MCF 10A (cell line): ENCODE measurements at regions not wholly inside any gene's neighbourhood (a gene's known extent, or its start where the extent isn't known, plus 50 kb on each side); places are given as distances from the start of the nearest gene placed in this dataset.

ENCODE experiments used
- BruUV-seq: library from RNA; stranded (reverse); fragments of 400-500 nt; replicated peaks from 2 replicates; lab custom pipeline; 2021; lab: Mats Ljungman, UMichigan
- CTCF ChIA-PET: fragments of 300-600 bp; sonication (Branson Sonifier 250); formaldehyde crosslinking; extraction: SDS; loops from one replicate; lab custom pipeline; 2021; ENCODE audit warnings: antibody characterized with exemption, inconsistent platforms; lab: Yijun Ruan, JAX
- POLR2A ChIA-PET: fragments of 300-600, 350-650 bp; sonication (Branson Sonifier 250); formaldehyde crosslinking; extraction: SDS; loops from one replicate; lab custom pipeline; 2020; ENCODE audit warnings: antibody characterized with exemption, inconsistent platforms; lab: Yijun Ruan, JAX
- DNase-seq: peaks from one replicate; pipeline ENCODE4 v3.0.0-alpha.2; 2018; ENCODE audit not compliant: unreplicated experiment
- H3K27ac Mint-ChIP-seq: one replicate; pipeline ENCODE4 v1.8.0; 2022; ENCODE audit warnings: mild to moderate bottlenecking, low read depth, mixed read lengths; ENCODE audit not compliant: unreplicated experiment
- H3K27me3 Mint-ChIP-seq: one replicate; pipeline ENCODE4 v1.8.0; 2022; ENCODE audit warnings: mixed read lengths; ENCODE audit not compliant: insufficient read depth, unreplicated experiment
- H3K36me3 Mint-ChIP-seq: one replicate; pipeline ENCODE4 v1.8.0; 2022; ENCODE audit warnings: mild to moderate bottlenecking, moderate library complexity, mixed read lengths; ENCODE audit not compliant: insufficient read depth, unreplicated experiment
- H3K4me1 Mint-ChIP-seq: one replicate; pipeline ENCODE4 v1.8.0; 2022; ENCODE audit warnings: mixed read lengths; ENCODE audit not compliant: insufficient read depth, unreplicated experiment
- H3K4me3 Mint-ChIP-seq: one replicate; pipeline ENCODE4 v1.8.0; 2022; ENCODE audit warnings: mild to moderate bottlenecking, moderate library complexity, mixed read lengths; ENCODE audit not compliant: unreplicated experiment
- H3K9me3 Mint-ChIP-seq: one replicate; pipeline ENCODE4 v1.8.0; 2022; ENCODE audit warnings: mixed read lengths; ENCODE audit not compliant: unreplicated experiment
- intact Hi-C: fragments of 100-400 bp; cut with micrococcal nuclease; formaldehyde crosslinking; loops from 2 replicates; pipeline ENCODE4 v1.14.1; 2022
- TF ChIP-seq, protein P1 (sequence below): fragments of 200-600 bp; IDR thresholded peaks from one replicate; pipeline ENCODE4 v1.8.0; 2022; ENCODE audit warnings: antibody characterized with exemption, mild to moderate bottlenecking; ENCODE audit not compliant: unreplicated experiment

DNA sequence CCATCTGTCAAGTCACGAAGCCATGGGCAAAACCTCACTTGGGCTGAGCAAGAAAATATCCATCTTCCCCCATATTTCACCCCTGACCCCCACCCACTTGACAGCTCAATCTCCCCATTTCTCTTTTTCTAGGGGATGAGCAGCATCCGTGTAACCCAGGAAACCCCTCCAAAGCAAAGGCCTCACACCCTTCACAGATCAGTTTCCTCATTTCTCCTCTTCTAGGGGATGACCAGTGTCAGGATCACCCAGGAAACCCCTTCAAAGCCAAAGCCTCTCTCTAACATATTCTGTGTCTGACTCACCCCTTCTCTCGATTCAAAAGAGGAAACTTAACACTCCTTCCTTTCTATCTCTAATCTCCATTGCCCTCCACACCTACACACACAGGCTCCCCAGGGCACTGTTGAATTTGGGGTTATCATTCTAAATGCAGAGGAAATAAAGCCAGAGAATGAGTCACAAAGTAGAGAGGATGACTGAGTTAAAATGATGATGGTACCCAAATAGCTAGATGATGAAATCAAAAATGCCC, 439.7 kb downstream of the BUD13 start:
- Mint-ChIP-seq H3K27me3 (no peaks in the 10 kb centered on the region), H3K4me3 (no peak overlapping the region), H3K27ac (no peak overlapping the region), H3K9me3 (peaks cover 27% of the 10 kb centered on the region), H3K36me3 (no peaks in the 10 kb centered on the region), H3K4me1 (no peaks in the 10 kb centered on the region)
- BruUV-seq = no TSS peak
- DNase-seq = no peak
- intact Hi-C loops = no loop called here
- ChIA-PET POLR2A (no interaction called here), CTCF (no interaction called here)
- TF ChIP-seq, protein P1, sequence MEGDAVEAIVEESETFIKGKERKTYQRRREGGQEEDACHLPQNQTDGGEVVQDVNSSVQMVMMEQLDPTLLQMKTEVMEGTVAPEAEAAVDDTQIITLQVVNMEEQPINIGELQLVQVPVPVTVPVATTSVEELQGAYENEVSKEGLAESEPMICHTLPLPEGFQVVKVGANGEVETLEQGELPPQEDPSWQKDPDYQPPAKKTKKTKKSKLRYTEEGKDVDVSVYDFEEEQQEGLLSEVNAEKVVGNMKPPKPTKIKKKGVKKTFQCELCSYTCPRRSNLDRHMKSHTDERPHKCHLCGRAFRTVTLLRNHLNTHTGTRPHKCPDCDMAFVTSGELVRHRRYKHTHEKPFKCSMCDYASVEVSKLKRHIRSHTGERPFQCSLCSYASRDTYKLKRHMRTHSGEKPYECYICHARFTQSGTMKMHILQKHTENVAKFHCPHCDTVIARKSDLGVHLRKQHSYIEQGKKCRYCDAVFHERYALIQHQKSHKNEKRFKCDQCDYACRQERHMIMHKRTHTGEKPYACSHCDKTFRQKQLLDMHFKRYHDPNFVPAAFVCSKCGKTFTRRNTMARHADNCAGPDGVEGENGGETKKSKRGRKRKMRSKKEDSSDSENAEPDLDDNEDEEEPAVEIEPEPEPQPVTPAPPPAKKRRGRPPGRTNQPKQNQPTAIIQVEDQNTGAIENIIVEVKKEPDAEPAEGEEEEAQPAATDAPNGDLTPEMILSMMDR = no peak

DNA sequence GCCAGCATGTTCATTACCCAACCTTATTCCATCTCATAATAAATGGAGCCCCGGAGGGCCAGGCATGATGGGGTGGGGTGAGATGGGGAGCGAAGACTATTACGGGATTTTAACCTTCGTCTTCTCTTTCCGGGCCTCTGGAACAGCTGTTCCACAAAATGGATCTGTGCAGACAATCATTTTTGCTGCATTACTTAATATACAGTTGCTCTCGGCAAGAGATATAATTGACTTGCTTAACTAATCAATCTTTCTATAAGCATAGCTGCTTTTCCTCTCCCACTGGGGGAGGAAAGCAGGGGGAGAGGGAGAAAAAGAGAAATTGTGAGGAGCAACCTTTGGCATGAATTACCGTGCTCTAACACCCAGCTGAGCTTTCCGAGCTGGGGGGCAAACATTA, 440.4 kb downstream of the BUD13 start:
- intact Hi-C loops = no loop called here
- ChIA-PET CTCF (no interaction called here), POLR2A (no interaction called here)
- no peak overlapping the region for H3K4me3 Mint-ChIP-seq
- TF ChIP-seq, protein P1 = no peak
- no peak for DNase-seq
- H3K27me3 Mint-ChIP-seq = no peaks in the 10 kb centered on the region
- no peak overlapping the region for H3K27ac Mint-ChIP-seq
- H3K4me1 Mint-ChIP-seq = no peaks in the 10 kb centered on the region
- BruUV-seq = no TSS peak
- H3K36me3 Mint-ChIP-seq = no peaks in the 10 kb centered on the region
- peaks cover 34% of the 10 kb centered on the region for H3K9me3 Mint-ChIP-seq

DNA sequence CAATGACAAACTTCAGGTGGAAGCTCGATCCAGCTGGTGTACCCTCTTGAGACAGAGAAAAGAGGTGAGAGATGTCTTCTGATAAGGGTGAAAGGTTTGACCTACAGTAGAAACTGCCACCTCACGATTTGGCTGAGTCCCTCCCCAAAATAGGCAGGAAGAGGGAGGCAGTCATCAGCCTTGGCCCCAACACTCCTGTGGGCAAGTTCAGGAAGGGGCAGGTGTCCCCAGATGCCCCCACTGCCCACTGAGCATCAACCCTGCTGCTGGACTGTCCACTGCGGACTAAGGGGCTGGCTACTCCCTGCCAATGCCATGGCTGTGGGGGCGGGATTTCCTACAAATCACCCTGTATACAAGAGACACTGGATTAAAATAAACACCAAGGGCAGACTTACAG, 441.4 kb downstream of the BUD13 start:
- CTCF ChIA-PET = interaction anchor here (0.6 kb wide), 1 partner anchor 69 kb away, joined by 3 read pairs; no protein-coding TSS in a partner anchor
- POLR2A ChIA-PET = no interaction called here
- peaks cover 37% of the 10 kb centered on the region for H3K9me3 Mint-ChIP-seq
- no peaks in the 10 kb centered on the region for H3K36me3 Mint-ChIP-seq
- H3K27me3 Mint-ChIP-seq = no peaks in the 10 kb centered on the region
- H3K4me3 Mint-ChIP-seq = no peak overlapping the region
- H3K27ac Mint-ChIP-seq = no peak overlapping the region
- intact Hi-C loops = no loop called here
- no TSS peak for BruUV-seq
- no peak for DNase-seq
- no peaks in the 10 kb centered on the region for H3K4me1 Mint-ChIP-seq
- TF ChIP-seq, protein P1 = no peak

DNA sequence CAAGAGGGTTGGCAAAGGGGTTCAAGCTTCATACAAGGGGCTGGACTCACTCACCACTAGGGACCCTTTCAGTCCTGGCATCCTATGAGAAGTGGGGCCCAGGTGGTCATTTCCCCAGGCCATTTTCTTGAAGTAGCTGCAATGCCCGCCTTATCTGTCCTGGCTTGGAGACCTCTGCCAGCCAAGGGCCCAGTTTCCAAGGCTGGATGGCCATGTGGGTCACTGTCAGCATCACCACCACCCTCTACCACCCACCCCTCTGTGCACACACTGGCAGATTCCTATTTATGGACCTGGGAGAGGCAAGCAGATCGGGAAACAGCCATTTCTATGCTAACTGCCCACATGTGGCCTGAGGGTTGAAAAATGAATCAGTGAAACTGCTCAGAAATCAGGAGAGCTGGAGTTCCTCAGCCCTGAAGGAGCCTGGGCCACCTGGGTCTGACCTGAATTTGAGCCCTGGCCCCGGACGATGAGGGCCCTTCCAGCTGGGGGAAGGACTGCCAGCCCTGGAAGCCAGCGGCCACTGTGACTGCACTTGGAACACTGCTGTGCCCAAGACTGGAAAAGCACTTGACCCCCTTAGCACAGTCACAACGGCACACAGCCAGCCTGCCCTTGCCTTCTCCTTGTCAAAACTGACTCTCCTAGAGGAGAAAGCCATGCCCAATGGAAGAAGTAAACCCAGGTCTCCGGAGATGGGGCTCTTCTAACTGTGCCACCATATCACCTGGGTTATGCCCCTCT, 442.2 kb downstream of the BUD13 start:
- Mint-ChIP-seq H3K27me3 (no peaks in the 10 kb centered on the region), H3K27ac (no peak overlapping the region), H3K4me1 (no peaks in the 10 kb centered on the region), H3K36me3 (no peaks in the 10 kb centered on the region), H3K9me3 (peaks cover 37% of the 10 kb centered on the region), H3K4me3 (no peak overlapping the region)
- intact Hi-C loops = no loop called here
- no peak for DNase-seq
- TF ChIP-seq, protein P1 = no peak
- POLR2A ChIA-PET = no interaction called here
- no TSS peak for BruUV-seq
- CTCF ChIA-PET = interaction anchor here (0.6 kb wide), 1 partner anchor 70 kb away, joined by 3 read pairs; no protein-coding TSS in a partner anchor
